ENCODE measurements at regions not wholly inside any gene's neighbourhood (a gene's known extent, or its start where the extent isn't known, plus 50 kb on each side); places are given as distances from the start of the nearest gene placed in this dataset.

DNA sequence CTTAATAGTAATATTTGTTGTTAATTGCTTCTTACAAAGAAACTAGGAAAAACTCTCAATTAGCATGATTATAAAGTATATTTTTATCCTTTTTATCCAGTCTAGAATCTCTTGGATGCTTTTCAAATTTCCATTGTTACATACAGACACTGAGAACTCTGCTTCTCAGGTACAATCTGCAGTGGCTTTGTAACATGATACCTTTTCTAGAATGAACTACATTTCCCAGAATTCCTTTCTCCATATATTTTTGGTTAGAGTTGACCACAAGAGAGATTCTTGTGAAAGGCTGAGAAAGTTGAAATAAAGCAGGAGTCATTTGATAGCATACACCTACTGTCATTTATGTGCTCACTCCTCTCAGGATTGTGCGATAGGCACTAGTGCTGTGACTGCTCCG is 148.6 kb downstream of the SLITRK6 start:
- TF ChIP-seq, protein P1, sequence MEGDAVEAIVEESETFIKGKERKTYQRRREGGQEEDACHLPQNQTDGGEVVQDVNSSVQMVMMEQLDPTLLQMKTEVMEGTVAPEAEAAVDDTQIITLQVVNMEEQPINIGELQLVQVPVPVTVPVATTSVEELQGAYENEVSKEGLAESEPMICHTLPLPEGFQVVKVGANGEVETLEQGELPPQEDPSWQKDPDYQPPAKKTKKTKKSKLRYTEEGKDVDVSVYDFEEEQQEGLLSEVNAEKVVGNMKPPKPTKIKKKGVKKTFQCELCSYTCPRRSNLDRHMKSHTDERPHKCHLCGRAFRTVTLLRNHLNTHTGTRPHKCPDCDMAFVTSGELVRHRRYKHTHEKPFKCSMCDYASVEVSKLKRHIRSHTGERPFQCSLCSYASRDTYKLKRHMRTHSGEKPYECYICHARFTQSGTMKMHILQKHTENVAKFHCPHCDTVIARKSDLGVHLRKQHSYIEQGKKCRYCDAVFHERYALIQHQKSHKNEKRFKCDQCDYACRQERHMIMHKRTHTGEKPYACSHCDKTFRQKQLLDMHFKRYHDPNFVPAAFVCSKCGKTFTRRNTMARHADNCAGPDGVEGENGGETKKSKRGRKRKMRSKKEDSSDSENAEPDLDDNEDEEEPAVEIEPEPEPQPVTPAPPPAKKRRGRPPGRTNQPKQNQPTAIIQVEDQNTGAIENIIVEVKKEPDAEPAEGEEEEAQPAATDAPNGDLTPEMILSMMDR (conservative IDR thresholded peaks at IDR 0.05 in 1 of 2, IDR thresholded peaks at IDR 0.05 in 1 of 2; ENCODE audit: low read depth in 1 of 2, low read length in 2 of 2), result no peak
- no peak for TF ChIP-seq EZH2 (IDR thresholded peaks at IDR 0.05; ENCODE audit: low read length, missing control alignments)
